NOMO-1 treated with DMSO at 0.1 percent for 48 hours (cell line): ENCODE measurements at regions not wholly inside any gene's neighbourhood (a gene's known extent, or its start where the extent isn't known, plus 50 kb on each side); places are given as distances from the start of the nearest gene placed in this dataset.
A peak's percentile ranks its signal among the peaks of the same experiment; 100 is the strongest.

Experiments used
- DNase-seq: peaks from one replicate; lab custom pipeline; 2025; ENCODE audit not compliant: unreplicated experiment; lab: John Stamatoyannopoulos, UW

- DNase-seq, result no peak
Measured at GRCh38 chr3:63042833-63043232, 167.6 kb upstream of the CADPS start.

GRCh38 chr3:63043631-63044030, 168.4 kb upstream of the CADPS start:
- no peak for DNase-seq

- no peak for DNase-seq
Measured at GRCh38 chr3:63046152-63046551, 170.9 kb upstream of the CADPS start.

- no peak for DNase-seq
Measured at GRCh38 chr3:63046580-63046979, 171.4 kb upstream of the CADPS start.

GRCh38 chr3:63047068-63047467, 171.9 kb upstream of the CADPS start:
- DNase-seq, result no peak

GRCh38 chr3:63048367-63049326, 173.4 kb upstream of the CADPS start:
- no peak for DNase-seq

- no peak for DNase-seq
Measured at GRCh38 chr3:63050548-63051177, 175.4 kb upstream of the CADPS start.

- no peak for DNase-seq
Measured at GRCh38 chr3:63051920-63052319, 176.7 kb upstream of the CADPS start.

- DNase-seq, result no peak
Measured at GRCh38 chr3:63056932-63057331, 181.7 kb upstream of the CADPS start.

- DNase-seq, result no peak
Measured at GRCh38 chr3:63060412-63060811, 185.2 kb upstream of the CADPS start.

- no peak for DNase-seq
Measured at GRCh38 chr3:63061449-63061848, 186.2 kb upstream of the CADPS start.

- DNase-seq, result no peak
Measured at GRCh38 chr3:63064209-63064755, 189.1 kb upstream of the CADPS start.

- DNase-seq, result peak; percentile 0
Measured at GRCh38 chr3:63067999-63068645, 192.9 kb upstream of the CADPS start.

- no peak for DNase-seq
Measured at GRCh38 chr3:63069806-63070475, 194.7 kb upstream of the CADPS start.

- DNase-seq, result no peak
Measured at GRCh38 chr3:63070476-63070810, 195.2 kb upstream of the CADPS start.

GRCh38 chr3:63076357-63076756, 201.1 kb upstream of the CADPS start:
- DNase-seq, result no peak

- DNase-seq, result no peak
Measured at GRCh38 chr3:63086190-63086589, 191.9 kb upstream of the SYNPR start.

GRCh38 chr3:63089007-63089750, 188.9 kb upstream of the SYNPR start:
- no peak for DNase-seq

- DNase-seq, result no peak
Measured at GRCh38 chr3:63089751-63090132, 188.4 kb upstream of the SYNPR start.

- DNase-seq, result no peak
Measured at GRCh38 chr3:63090656-63091055, 187.5 kb upstream of the SYNPR start.
